ENCODE measurements at regions not wholly inside any gene's neighbourhood (a gene's known extent, or its start where the extent isn't known, plus 50 kb on each side); places are given as distances from the start of the nearest gene placed in this dataset.

- TF ChIP-seq CTCF (IDR thresholded peaks at IDR 0.05) = no peak
- no peak for TF ChIP-seq POLR2A (IDR thresholded peaks at IDR 0.05)
These were observed 92.5 kb upstream of the ATP6AP2 start for GRCh38 chrX:40488296-40488695.

All from adrenal gland (tissue), 5 donors.